ENCODE measurements at regions not wholly inside any gene's neighbourhood (a gene's known extent, or its start where the extent isn't known, plus 50 kb on each side); places are given as distances from the start of the nearest gene placed in this dataset.

GRCh38 chr18:77601567-77601966 lies 351.9 kb downstream of the GALR1 start:
- H3K9me3 ChIP-seq (ENCODE audit: control insufficient read depth, low read length) = no peaks in the 10 kb centered on the region
- H3K4me3 ChIP-seq (ENCODE audit: insufficient read depth, low read depth, low read length, poor library complexity, severe bottlenecking) = no peak overlapping the region
- no peaks in the 10 kb centered on the region for H3K4me1 ChIP-seq (ENCODE audit: control insufficient read depth, insufficient read depth, low read length, poor library complexity, severe bottlenecking)
- no peak overlapping the region for H3K27ac ChIP-seq (ENCODE audit: insufficient read depth, low read length, poor library complexity, severe bottlenecking)
- no peak for DNase-seq
- H3K36me3 ChIP-seq (ENCODE audit: control insufficient read depth, insufficient read depth, low read length) = no peaks in the 10 kb centered on the region
- H3K27me3 ChIP-seq (replicated peaks; ENCODE audit: control insufficient read depth, insufficient read depth, low read length, poor library complexity, severe bottlenecking) = no peaks in the 10 kb centered on the region

GRCh38 chr18:77607087-77607486 lies 357.4 kb downstream of the GALR1 start:
- no peak overlapping the region for H3K4me3 ChIP-seq (ENCODE audit: insufficient read depth, low read depth, low read length, poor library complexity, severe bottlenecking)
- no peaks in the 10 kb centered on the region for H3K4me1 ChIP-seq (ENCODE audit: control insufficient read depth, insufficient read depth, low read length, poor library complexity, severe bottlenecking)
- H3K9me3 ChIP-seq (ENCODE audit: control insufficient read depth, low read length) = no peaks in the 10 kb centered on the region
- no peak for DNase-seq
- no peaks in the 10 kb centered on the region for H3K36me3 ChIP-seq (ENCODE audit: control insufficient read depth, insufficient read depth, low read length)
- H3K27ac ChIP-seq (ENCODE audit: insufficient read depth, low read length, poor library complexity, severe bottlenecking) = no peak overlapping the region
- no peaks in the 10 kb centered on the region for H3K27me3 ChIP-seq (replicated peaks; ENCODE audit: control insufficient read depth, insufficient read depth, low read length, poor library complexity, severe bottlenecking)

DNA sequence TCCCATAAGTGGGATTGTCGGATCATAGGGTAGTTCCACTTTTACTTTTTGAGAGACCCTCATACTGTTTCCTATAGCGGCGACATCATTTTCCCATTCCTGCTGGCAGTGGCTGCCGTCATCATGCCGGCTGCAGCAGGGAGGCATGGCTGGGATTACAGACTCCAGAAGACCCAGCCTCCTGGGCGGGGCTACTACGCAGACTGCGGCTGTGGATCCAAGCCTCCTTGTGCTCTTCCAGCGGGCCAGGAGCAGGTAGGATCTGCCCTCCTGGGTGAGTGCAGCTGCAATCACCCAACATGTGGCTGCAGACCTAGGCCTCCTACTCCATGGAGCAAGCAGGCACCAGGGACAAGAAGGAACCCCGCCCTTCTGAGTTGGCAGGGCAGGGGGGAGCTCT lies 359.2 kb downstream of the GALR1 start:
- no peaks in the 10 kb centered on the region for H3K9me3 ChIP-seq (ENCODE audit: control insufficient read depth, low read length)
- no peak for DNase-seq

GRCh38 chr18:77617694-77618093 lies 368.0 kb downstream of the GALR1 start:
- no peak for DNase-seq
- H3K27me3 ChIP-seq (replicated peaks; ENCODE audit: control insufficient read depth, insufficient read depth, low read length, poor library complexity, severe bottlenecking) = no peaks in the 10 kb centered on the region
- H3K4me3 ChIP-seq (ENCODE audit: insufficient read depth, low read depth, low read length, poor library complexity, severe bottlenecking) = no peak overlapping the region
- no peaks in the 10 kb centered on the region for H3K36me3 ChIP-seq (ENCODE audit: control insufficient read depth, insufficient read depth, low read length)
- no peak overlapping the region for H3K27ac ChIP-seq (ENCODE audit: insufficient read depth, low read length, poor library complexity, severe bottlenecking)
- H3K9me3 ChIP-seq (ENCODE audit: control insufficient read depth, low read length) = no peaks in the 10 kb centered on the region
- H3K4me1 ChIP-seq (ENCODE audit: control insufficient read depth, insufficient read depth, low read length, poor library complexity, severe bottlenecking) = no peaks in the 10 kb centered on the region

More for the DNA sequence above, 359.2 kb downstream of the GALR1 start:
- Histone ChIP-seq H3K27ac (ENCODE audit: insufficient read depth, low read length, poor library complexity, severe bottlenecking) (no peak overlapping the region), H3K4me1 (ENCODE audit: control insufficient read depth, insufficient read depth, low read length, poor library complexity, severe bottlenecking) (no peaks in the 10 kb centered on the region), H3K36me3 (ENCODE audit: control insufficient read depth, insufficient read depth, low read length) (no peaks in the 10 kb centered on the region), H3K27me3 (replicated peaks; ENCODE audit: control insufficient read depth, insufficient read depth, low read length, poor library complexity, severe bottlenecking) (no peaks in the 10 kb centered on the region), H3K4me3 (ENCODE audit: insufficient read depth, low read depth, low read length, poor library complexity, severe bottlenecking) (no peak overlapping the region)

DNA sequence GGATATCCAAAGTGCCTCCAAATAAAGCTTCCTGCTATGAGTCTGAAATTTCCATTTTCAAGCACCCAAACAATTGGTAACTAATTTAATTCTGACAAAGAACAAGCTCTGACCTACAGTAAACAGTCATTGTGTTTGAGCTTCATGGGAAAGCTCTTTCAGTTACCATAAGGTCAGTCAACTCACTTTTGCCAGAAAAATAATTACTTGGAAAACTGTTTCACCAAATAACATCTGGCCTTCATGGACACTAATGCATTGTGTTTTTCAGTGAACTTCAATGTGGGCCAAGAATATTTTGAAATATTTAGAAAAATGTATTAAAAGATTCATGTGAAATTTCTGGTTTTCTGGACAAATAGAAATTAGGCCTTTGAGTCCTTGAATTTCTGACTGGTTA lies 369.9 kb downstream of the GALR1 start:
- Histone ChIP-seq H3K36me3 (ENCODE audit: control insufficient read depth, insufficient read depth, low read length) (no peaks in the 10 kb centered on the region), H3K4me1 (ENCODE audit: control insufficient read depth, insufficient read depth, low read length, poor library complexity, severe bottlenecking) (no peaks in the 10 kb centered on the region), H3K27me3 (replicated peaks; ENCODE audit: control insufficient read depth, insufficient read depth, low read length, poor library complexity, severe bottlenecking) (no peaks in the 10 kb centered on the region), H3K27ac (ENCODE audit: insufficient read depth, low read length, poor library complexity, severe bottlenecking) (no peak overlapping the region), H3K4me3 (ENCODE audit: insufficient read depth, low read depth, low read length, poor library complexity, severe bottlenecking) (no peak overlapping the region), H3K9me3 (ENCODE audit: control insufficient read depth, low read length) (no peaks in the 10 kb centered on the region)
- DNase-seq = no peak

- Histone ChIP-seq H3K4me3 (ENCODE audit: insufficient read depth, low read depth, low read length, poor library complexity, severe bottlenecking) (peak overlapping the region; percentile 21), H3K9me3 (ENCODE audit: control insufficient read depth, low read length) (no peaks in the 10 kb centered on the region), H3K27ac (ENCODE audit: insufficient read depth, low read length, poor library complexity, severe bottlenecking) (no peak overlapping the region), H3K27me3 (replicated peaks; ENCODE audit: control insufficient read depth, insufficient read depth, low read length, poor library complexity, severe bottlenecking) (no peaks in the 10 kb centered on the region), H3K36me3 (ENCODE audit: control insufficient read depth, insufficient read depth, low read length) (no peaks in the 10 kb centered on the region), H3K4me1 (ENCODE audit: control insufficient read depth, insufficient read depth, low read length, poor library complexity, severe bottlenecking) (no peaks in the 10 kb centered on the region)
- DNase-seq = peak in 2 of 3 donors; percentile 25 to 32
Observed at GRCh38 chr18:77622009-77622692, 372.5 kb downstream of the GALR1 start.

- H3K36me3 ChIP-seq (ENCODE audit: control insufficient read depth, insufficient read depth, low read length) = no peaks in the 10 kb centered on the region
- no peaks in the 10 kb centered on the region for H3K9me3 ChIP-seq (ENCODE audit: control insufficient read depth, low read length)
- no peak overlapping the region for H3K27ac ChIP-seq (ENCODE audit: insufficient read depth, low read length, poor library complexity, severe bottlenecking)
- H3K4me3 ChIP-seq (ENCODE audit: insufficient read depth, low read depth, low read length, poor library complexity, severe bottlenecking) = no peak overlapping the region
- H3K27me3 ChIP-seq (replicated peaks; ENCODE audit: control insufficient read depth, insufficient read depth, low read length, poor library complexity, severe bottlenecking) = peaks cover 4% of the 10 kb centered on the region
- DNase-seq = no peak
- H3K4me1 ChIP-seq (ENCODE audit: control insufficient read depth, insufficient read depth, low read length, poor library complexity, severe bottlenecking) = no peaks in the 10 kb centered on the region
Observed at GRCh38 chr18:77632758-77633157, 383.1 kb downstream of the GALR1 start.

- Histone ChIP-seq H3K9me3 (ENCODE audit: control insufficient read depth, low read length) (no peaks in the 10 kb centered on the region), H3K36me3 (ENCODE audit: control insufficient read depth, insufficient read depth, low read length) (no peaks in the 10 kb centered on the region), H3K4me1 (ENCODE audit: control insufficient read depth, insufficient read depth, low read length, poor library complexity, severe bottlenecking) (no peaks in the 10 kb centered on the region), H3K27ac (ENCODE audit: insufficient read depth, low read length, poor library complexity, severe bottlenecking) (no peak overlapping the region), H3K4me3 (ENCODE audit: insufficient read depth, low read depth, low read length, poor library complexity, severe bottlenecking) (no peak overlapping the region), H3K27me3 (replicated peaks; ENCODE audit: control insufficient read depth, insufficient read depth, low read length, poor library complexity, severe bottlenecking) (peaks cover 4% of the 10 kb centered on the region)
- no peak for DNase-seq
Observed at GRCh38 chr18:77634494-77634893, 384.8 kb downstream of the GALR1 start.

GRCh38 chr18:77635451-77635850 lies 385.8 kb downstream of the GALR1 start:
- Histone ChIP-seq H3K27me3 (replicated peaks; ENCODE audit: control insufficient read depth, insufficient read depth, low read length, poor library complexity, severe bottlenecking) (peaks cover 4% of the 10 kb centered on the region), H3K27ac (ENCODE audit: insufficient read depth, low read length, poor library complexity, severe bottlenecking) (no peak overlapping the region), H3K4me1 (ENCODE audit: control insufficient read depth, insufficient read depth, low read length, poor library complexity, severe bottlenecking) (no peaks in the 10 kb centered on the region), H3K4me3 (ENCODE audit: insufficient read depth, low read depth, low read length, poor library complexity, severe bottlenecking) (no peak overlapping the region), H3K9me3 (ENCODE audit: control insufficient read depth, low read length) (no peaks in the 10 kb centered on the region), H3K36me3 (ENCODE audit: control insufficient read depth, insufficient read depth, low read length) (no peaks in the 10 kb centered on the region)
- DNase-seq = no peak

- Histone ChIP-seq H3K4me1 (ENCODE audit: control insufficient read depth, insufficient read depth, low read length, poor library complexity, severe bottlenecking) (no peaks in the 10 kb centered on the region), H3K27me3 (replicated peaks; ENCODE audit: control insufficient read depth, insufficient read depth, low read length, poor library complexity, severe bottlenecking) (peaks cover 4% of the 10 kb centered on the region)
Observed at GRCh38 chr18:77635858-77636257, 386.2 kb downstream of the GALR1 start.

More at GRCh38 chr18:77635858-77636257, 386.2 kb downstream of the GALR1 start:
- DNase-seq = no peak
- H3K36me3 ChIP-seq (ENCODE audit: control insufficient read depth, insufficient read depth, low read length) = no peaks in the 10 kb centered on the region
- H3K9me3 ChIP-seq (ENCODE audit: control insufficient read depth, low read length) = no peaks in the 10 kb centered on the region
- H3K4me3 ChIP-seq (ENCODE audit: insufficient read depth, low read depth, low read length, poor library complexity, severe bottlenecking) = no peak overlapping the region
- no peak overlapping the region for H3K27ac ChIP-seq (ENCODE audit: insufficient read depth, low read length, poor library complexity, severe bottlenecking)

All from effector memory CD4-positive, alpha-beta T cell (primary cell).